SK-N-SH treated with all-trans-retinoic acid at 6 μM for 48 hours (cell line): ENCODE measurements at regions not wholly inside any gene's neighbourhood (a gene's known extent, or its start where the extent isn't known, plus 50 kb on each side); places are given as distances from the start of the nearest gene placed in this dataset.

Experiments used
- CSDC2 ChIP-seq: fragments of 250-450 bp; sonication (Bioruptor Pico); IDR thresholded peaks from 2 replicates; pipeline ENCODE4 v1.5.0; 2020; ENCODE audit warnings: mild to moderate bottlenecking, moderate library complexity
- ESRRG ChIP-seq: fragments of 250-450 bp; sonication (Bioruptor Pico); IDR thresholded peaks from 2 replicates; pipeline ENCODE4 v1.6.1; 2021; ENCODE audit warnings: mild to moderate bottlenecking
- OSR1 ChIP-seq: fragments of 250-450 bp; sonication (Bioruptor Pico); IDR thresholded peaks from 2 replicates; pipeline ENCODE4 v1.8.0; 2022; ENCODE audit warnings: moderate library complexity, mild to moderate bottlenecking, inconsistent platforms
- TCF4 ChIP-seq: fragments of 250-450 bp; sonication (Bioruptor Pico); IDR thresholded peaks from 2 replicates; pipeline ENCODE4 v1.8.0; 2021; ENCODE audit warnings: mild to moderate bottlenecking, moderate library complexity, borderline replicate concordance
- ZNF565 ChIP-seq: fragments of 450-650 bp; formaldehyde crosslinking; conservative IDR thresholded peaks from 2 replicates; pipeline ENCODE4 v1.5.0; 2020; ENCODE audit warnings: low read depth, mild to moderate bottlenecking, moderate library complexity

- TF ChIP-seq ZNF565 (no peak), TCF4 (CRISPR knock-in tag) (no peak), ESRRG (CRISPR knock-in tag) (no peak), CSDC2 (no peak), OSR1 (CRISPR knock-in tag) (no peak)
Observed at GRCh38 chr6:121594053-121594452, 158.6 kb downstream of the GJA1 start.
